ENCODE measurements at regions not wholly inside any gene's neighbourhood (a gene's known extent, or its start where the extent isn't known, plus 50 kb on each side); places are given as distances from the start of the nearest gene placed in this dataset.
A peak's percentile ranks its signal among the peaks of the same experiment; 100 is the strongest.

DNA sequence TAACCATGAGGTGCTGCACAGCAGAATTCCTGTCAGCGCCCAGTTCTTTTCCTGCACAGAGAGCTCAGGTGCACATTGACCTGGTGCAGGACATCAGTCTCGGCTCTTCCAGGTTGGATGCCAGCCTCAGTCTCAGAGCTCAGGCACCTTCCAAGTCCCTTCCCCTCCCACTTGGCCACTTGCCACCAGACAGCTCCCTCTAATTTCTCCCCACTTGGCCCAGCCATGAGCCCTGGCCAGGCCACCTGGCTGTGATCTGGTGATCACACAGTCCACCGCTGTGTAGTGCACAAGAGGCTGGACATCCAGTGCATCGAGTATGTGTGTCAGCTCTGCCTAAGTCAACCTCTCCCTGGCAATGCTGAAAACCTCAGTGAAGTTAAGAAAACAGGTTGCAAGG lies 336.6 kb upstream of the MYT1L start:
- Mint-ChIP-seq H3K4me1 (no peaks in the 10 kb centered on the region), H3K27ac (no peak overlapping the region), H3K4me3 (no peak overlapping the region), H3K9me3 (peaks cover 7% of the 10 kb centered on the region), H3K27me3 (peaks cover 9% of the 10 kb centered on the region), H3K36me3 (no peaks in the 10 kb centered on the region)
- no peak for ATAC-seq

DNA sequence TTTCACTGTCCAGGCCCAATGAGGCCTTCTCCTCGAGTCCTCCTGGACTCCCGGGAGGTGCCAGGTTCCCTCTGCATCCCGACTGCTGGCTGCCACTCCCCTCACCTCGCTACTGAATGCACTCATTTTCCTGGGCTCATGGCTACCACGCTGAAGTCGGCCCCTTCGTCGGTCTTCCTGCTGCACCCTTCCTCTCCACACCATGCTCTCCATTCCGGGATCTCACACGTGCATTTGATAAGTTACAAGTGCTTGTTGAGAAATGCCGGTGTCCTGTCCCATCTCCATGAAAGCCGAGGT lies 334.7 kb upstream of the MYT1L start:
- ATAC-seq: no peak
- H3K9me3 Mint-ChIP-seq: peaks cover 5% of the 10 kb centered on the region
- peaks cover 3% of the 10 kb centered on the region for H3K27me3 Mint-ChIP-seq
- H3K27ac Mint-ChIP-seq: no peak overlapping the region
- H3K4me1 Mint-ChIP-seq: no peaks in the 10 kb centered on the region
- H3K36me3 Mint-ChIP-seq: no peaks in the 10 kb centered on the region
- H3K4me3 Mint-ChIP-seq: no peak overlapping the region

DNA sequence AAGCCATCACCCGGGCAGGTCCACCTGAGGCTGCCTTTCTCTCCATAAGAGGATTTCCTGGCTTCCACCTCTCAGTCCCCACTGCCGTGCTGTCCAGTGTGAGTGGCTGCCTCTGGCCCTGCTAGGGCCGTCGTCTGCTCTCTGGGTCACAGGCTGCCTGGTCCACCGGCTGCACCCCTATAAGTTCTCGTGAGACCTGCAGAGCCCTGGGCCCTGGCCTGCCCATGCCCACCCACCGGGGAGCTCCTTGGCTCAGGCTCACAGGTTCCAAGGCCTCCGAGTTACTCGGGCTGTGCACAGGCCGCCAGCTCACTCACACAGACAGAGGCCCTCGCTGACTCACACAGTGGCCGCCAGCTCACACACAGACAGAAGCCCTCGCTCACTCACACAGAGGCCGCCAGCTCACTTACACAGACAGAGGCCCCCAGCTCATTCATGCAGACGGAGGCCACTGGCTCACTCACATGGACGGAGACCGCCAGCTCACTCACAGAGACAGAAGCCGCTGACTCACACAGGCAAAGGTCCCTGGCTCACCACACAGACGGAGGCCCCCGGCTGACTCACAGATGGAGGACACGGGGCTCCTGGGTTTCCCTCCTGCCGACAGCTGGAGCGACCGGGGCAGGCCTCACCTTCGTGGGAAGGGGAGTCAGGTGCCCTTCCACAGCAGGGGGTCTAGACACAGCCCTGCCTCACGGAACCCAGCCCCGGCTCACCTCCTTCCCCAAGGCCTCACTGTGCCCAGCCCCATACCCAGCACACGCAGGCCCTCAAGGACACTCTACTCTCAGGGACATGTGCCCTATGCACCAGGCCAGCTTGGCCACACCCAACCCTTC lies 334.1 kb upstream of the MYT1L start:
- Mint-ChIP-seq H3K4me1 (no peaks in the 10 kb centered on the region), H3K9me3 (peaks cover 9% of the 10 kb centered on the region), H3K27me3 (no peaks in the 10 kb centered on the region), H3K27ac (no peak overlapping the region), H3K4me3 (no peak overlapping the region), H3K36me3 (no peaks in the 10 kb centered on the region)
- ATAC-seq: peak; percentile 2

DNA sequence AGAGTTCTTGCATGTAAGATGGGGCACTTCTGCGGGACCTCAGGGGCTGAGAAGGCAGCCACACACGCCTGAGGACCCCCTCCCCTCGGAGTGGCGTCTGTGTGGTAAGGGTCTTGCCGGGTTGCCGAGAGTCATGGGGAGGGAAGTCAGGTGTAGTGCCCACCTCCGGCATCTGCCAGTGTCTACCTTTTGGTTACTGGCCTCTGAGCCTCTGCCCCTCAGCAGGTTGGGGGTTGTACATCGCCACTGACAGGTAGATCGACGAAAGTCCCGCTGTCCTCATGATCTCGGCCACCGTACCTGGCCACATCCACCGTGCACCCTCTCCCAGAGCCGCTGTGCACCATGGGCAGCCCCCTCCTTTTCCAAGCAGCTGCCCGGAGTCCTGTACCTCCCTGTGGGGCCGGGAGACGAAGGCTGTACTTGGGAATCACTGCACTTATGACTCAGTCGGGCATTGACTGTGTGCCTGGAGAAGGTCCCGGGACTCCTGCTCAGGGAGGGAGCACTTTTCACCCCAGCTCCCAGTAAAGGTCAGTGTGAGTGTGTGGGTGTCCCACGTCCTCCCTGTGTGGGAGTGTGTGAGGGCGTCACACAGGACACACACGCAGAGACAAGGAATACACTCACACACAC lies 332.4 kb upstream of the MYT1L start:
- H3K4me1 Mint-ChIP-seq: no peaks in the 10 kb centered on the region
- H3K27me3 Mint-ChIP-seq: no peaks in the 10 kb centered on the region
- ATAC-seq: no peak
- no peaks in the 10 kb centered on the region for H3K36me3 Mint-ChIP-seq
- peaks cover 17% of the 10 kb centered on the region for H3K9me3 Mint-ChIP-seq
- no peak overlapping the region for H3K4me3 Mint-ChIP-seq
- H3K27ac Mint-ChIP-seq: no peak overlapping the region

DNA sequence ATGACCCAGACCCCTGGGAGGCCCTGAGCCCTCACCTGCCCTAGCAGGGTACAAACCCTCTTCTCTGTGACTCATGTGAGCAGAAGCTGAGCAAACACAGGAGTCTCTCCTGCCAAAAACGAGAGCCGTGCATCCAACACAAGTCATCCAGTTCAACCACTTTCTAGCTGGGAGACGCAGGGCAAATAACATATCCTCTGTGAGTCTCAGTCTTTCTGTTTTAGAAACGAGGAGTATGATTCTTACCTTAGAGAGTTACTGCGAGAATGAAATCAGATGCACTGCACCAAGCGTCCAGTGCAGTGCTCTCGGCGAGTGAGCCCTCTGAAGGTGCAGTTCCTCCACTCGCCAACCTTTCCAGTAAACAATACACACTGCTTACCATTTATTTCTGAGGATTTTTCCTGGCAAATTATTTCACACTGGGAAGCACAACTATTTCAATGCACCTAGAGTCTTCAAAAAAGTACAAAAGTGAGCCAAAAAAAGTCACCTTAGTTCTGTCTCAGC lies 331.8 kb upstream of the MYT1L start:
- H3K9me3 Mint-ChIP-seq: peaks cover 21% of the 10 kb centered on the region
- H3K4me3 Mint-ChIP-seq: no peak overlapping the region
- H3K36me3 Mint-ChIP-seq: no peaks in the 10 kb centered on the region
- H3K27ac Mint-ChIP-seq: no peak overlapping the region
- H3K27me3 Mint-ChIP-seq: no peaks in the 10 kb centered on the region
- ATAC-seq: no peak
- H3K4me1 Mint-ChIP-seq: no peaks in the 10 kb centered on the region

DNA sequence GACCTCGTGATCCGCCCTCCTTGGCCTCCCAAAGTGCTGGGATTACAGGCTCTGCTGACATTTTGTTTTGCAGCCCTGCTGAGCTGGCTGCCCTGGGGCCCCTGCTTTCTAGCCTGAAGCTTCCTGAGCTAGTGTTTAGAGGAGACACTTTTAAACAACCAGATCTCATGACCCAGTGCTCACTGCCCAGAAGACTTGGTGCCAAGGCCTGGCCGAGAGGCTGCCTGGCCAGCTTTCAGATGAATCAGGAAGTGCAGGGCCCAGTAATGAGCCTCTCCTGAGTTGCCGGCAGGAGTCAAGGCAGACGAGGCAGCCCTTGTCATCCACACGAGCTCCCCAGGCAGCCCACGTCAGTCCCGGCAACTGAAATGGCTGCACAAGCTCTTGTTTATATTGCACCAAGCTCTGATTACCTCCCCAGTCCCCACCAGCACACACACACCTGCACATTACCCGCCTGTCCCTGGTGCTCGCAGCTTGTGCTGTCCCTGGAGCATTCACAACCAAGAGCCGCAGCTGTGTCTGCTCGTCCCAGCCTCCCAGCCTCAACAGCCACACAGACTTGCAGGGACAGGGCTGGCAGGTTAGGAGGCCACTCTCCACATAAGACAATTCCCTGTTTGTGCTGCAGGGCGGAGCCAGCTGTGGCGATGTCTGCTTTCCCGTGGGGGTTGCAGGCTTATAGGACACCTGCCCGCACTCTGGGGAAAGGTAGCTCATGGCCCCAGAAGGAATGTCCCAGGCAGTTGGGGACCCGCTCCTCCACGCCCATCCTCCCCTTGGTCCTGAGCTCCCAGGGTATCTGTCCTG lies 331.2 kb upstream of the MYT1L start:
- Mint-ChIP-seq H3K9me3 (peaks cover 21% of the 10 kb centered on the region), H3K4me1 (no peaks in the 10 kb centered on the region), H3K36me3 (no peaks in the 10 kb centered on the region), H3K27ac (no peak overlapping the region), H3K27me3 (no peaks in the 10 kb centered on the region), H3K4me3 (no peak overlapping the region)
- no peak for ATAC-seq

DNA sequence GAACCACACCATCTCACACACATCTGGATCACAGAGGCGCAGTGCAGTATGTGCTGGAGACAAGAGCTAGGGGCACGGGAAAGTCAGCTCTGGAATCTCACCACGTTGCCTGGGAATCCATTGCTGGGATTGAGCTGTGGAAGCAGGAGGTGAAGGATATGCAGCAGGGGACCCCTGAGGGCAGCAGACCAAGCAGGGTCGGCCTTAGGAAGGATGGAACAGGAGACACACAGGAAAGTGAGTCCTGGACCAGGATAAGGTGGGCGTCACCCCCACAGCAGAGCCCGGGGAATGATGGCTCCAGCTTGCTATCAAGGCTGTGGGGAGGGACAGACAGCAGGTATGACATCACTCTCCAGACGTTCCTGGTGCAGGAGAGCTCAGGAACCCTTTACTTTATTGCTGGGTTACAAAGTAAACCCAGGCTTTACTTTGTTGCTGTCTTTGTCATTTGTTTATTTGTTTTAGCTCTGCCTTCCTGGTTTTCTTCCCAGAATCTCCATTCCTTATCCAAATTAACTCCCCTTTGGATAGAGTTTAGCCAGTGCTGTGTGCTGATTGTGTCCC lies 329.8 kb upstream of the MYT1L start:
- Mint-ChIP-seq H3K4me3 (no peak overlapping the region), H3K36me3 (no peaks in the 10 kb centered on the region), H3K27ac (no peak overlapping the region), H3K9me3 (peaks cover 21% of the 10 kb centered on the region), H3K4me1 (no peaks in the 10 kb centered on the region), H3K27me3 (no peaks in the 10 kb centered on the region)
- ATAC-seq: no peak

DNA sequence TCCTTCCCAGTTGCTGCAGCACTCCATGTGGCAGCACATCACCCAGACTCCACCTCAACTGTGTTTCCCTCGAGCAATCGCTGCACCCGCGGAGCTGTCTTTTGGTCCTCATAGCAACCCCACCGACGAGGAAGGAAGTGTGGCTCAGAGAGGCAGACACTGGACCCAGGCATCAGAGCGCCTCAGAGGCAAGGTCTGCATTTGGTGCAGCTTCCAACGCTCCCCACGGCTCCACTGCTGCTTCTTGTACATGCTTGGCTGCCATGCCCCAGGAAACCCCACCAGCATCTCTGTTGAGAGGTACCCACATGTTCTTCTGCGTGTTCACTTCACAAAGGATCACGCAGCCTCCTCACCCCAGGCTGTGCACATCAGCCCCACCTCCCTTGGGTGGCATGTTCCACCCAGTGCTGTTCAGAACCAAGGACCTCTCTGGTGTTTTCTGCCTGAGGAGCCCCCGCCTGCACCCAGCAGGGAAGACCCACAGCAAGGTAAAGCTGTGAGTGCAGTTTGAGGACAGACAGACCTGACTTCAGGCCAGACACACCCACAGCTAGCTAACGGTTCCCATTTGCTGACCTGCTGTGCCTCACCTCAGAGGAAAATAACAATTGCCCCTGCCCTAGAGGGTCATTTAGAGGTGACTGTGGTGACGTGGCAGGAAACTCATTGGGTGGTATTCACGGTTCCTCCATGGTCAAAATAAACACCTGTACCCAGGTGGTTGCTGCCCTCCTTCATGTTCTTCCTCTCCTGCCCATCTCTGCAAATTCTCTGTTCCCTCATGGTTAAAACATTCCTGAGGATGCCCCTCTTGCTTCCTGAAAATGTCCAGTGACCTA lies 326.3 kb upstream of the MYT1L start:
- Mint-ChIP-seq H3K4me3 (no peak overlapping the region), H3K27ac (no peak overlapping the region), H3K27me3 (no peaks in the 10 kb centered on the region), H3K9me3 (peaks cover 18% of the 10 kb centered on the region), H3K36me3 (no peaks in the 10 kb centered on the region), H3K4me1 (no peaks in the 10 kb centered on the region)
- ATAC-seq: no peak

DNA sequence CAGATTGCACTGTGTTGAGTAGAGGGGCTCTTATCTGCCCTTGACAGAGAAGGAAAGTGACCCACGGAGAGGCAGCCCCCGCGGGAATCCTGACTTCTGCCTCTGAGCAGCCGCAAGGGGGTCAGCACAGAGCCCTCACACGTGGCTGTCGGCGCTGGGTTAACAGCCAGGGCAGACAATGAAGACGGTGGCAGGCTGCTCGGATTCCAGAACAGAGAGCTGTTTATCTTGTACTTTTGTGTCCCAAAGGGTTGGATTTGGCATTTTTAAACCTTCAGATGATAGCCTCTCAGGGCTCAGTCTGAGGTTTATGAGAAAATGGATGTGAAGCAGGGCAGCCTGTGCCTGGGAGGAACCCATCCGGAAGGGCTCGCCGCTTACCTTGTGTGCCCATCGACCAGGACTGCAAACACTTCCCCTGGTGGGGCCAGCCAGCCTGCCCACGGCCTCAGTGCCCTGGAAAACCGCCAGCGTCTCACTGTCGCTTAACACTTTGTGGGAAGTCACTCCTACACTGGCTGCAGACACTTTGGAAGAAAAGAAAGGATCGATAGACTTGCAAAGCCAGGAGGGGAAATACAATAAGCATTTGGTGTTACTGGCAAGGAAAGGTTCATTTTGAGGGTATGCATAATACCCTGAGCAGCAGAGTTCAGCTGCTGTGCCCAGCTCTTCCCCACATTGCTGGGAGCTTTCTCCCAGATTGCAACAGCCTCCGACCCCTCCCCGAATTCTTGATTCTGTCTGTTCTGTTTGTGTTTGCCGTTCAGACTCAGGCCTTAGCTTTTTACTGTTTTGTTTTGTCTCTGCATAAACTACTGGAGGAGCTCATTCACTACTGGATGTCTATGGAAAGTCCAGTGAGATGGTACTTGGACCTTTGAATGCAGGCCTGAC lies 325.3 kb upstream of the MYT1L start:
- no peaks in the 10 kb centered on the region for H3K27me3 Mint-ChIP-seq
- no peak overlapping the region for H3K27ac Mint-ChIP-seq
- H3K9me3 Mint-ChIP-seq: peaks cover 25% of the 10 kb centered on the region
- no peak for ATAC-seq
- no peaks in the 10 kb centered on the region for H3K36me3 Mint-ChIP-seq
- H3K4me1 Mint-ChIP-seq: no peaks in the 10 kb centered on the region
- H3K4me3 Mint-ChIP-seq: no peak overlapping the region

DNA sequence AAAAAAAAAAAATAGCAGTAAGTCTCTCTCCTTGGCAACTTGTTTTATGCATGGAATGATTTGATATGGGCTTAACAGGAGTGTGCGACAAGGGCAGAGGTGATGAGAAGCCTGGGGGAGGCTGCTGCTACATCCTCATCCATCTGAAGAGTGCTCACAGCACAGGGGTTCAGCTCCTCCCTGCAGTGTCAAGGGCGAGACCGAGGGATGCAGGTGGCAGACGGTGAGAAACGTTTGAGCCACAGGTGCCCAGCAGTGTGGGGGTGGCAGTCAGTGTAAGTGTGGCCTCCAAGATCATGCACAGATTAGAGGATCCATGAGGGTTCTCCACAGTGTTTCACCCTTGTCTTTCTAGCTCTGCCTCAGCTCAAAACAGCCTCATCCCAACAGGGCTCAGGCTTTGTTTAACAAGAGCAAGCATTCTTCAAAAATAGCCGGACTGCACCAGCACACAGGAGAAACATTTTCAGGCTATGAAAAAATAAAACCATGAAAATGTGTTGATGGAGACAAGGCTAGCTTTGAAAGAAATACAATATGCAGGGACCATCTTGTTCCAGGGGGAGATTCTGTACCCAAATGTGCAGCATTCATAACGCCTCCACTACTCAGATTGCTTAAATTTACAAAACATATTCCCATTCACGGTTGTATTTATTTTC lies 324.5 kb upstream of the MYT1L start:
- ATAC-seq: no peak
- H3K27me3 Mint-ChIP-seq: no peaks in the 10 kb centered on the region
- no peaks in the 10 kb centered on the region for H3K4me1 Mint-ChIP-seq
- no peaks in the 10 kb centered on the region for H3K36me3 Mint-ChIP-seq
- peaks cover 22% of the 10 kb centered on the region for H3K9me3 Mint-ChIP-seq
- no peak overlapping the region for H3K27ac Mint-ChIP-seq
- H3K4me3 Mint-ChIP-seq: no peak overlapping the region

DNA sequence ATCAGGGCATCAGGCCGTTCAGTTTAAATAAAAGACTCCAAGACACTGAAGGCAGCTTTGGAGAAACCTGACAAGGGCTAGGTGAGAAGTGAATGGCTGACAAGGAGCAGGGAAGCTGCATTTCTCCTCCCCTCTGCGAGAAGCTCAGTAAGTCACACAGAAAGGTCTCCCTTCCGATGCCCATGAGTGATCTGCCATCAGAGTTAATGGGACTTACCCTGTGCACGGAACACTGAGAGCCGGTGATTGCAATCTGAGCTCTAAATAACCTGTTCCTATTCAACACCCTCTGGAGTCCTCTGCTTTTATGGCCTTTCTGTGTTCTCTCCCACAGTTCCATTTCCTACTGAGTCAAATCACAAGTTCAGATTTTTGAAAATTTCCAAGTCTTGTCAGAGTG lies 322.2 kb upstream of the MYT1L start:
- no peak overlapping the region for H3K27ac Mint-ChIP-seq
- H3K4me3 Mint-ChIP-seq: no peak overlapping the region
- ATAC-seq: no peak
- H3K9me3 Mint-ChIP-seq: peaks cover 8% of the 10 kb centered on the region
- H3K36me3 Mint-ChIP-seq: no peaks in the 10 kb centered on the region
- H3K4me1 Mint-ChIP-seq: no peaks in the 10 kb centered on the region
- peaks cover 8% of the 10 kb centered on the region for H3K27me3 Mint-ChIP-seq

DNA sequence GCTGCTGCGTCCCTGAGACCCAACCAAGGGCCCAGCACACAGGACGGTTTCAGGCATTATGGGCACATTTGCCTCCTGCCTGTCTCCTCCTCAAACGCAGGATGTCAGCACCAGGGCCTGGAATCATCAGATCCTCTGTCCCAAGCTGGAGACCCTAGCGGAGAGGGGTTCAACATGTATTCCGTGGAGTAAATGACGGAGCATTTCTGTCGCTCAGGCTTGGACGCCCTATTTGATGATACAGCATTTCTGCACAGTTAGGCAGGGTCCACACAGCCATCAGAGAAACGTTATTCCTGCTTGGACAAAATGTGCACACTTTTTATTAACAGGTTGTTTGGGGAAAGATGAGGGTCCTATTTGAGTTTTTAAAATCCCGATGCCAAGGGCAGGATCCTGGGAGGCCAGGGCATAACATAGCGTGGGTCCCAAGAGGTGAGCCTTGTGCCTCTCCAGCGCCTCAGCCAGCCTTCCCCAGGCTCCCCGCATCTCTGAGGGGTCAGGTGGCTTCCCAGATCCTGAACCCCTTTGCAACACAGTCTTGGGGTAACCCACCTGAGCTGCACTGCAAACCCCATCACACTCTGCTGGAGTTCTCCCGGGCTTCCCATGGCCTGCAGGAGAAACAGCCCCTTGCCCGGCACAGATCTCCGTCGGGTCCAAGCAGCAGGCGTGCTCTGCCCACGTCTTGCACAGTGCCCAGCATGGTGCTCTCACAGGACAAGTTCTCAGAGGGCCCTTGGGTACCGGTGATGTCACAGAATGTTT lies 319.7 kb upstream of the MYT1L start:
- Mint-ChIP-seq H3K27ac (no peak overlapping the region), H3K36me3 (no peaks in the 10 kb centered on the region), H3K9me3 (peaks cover 7% of the 10 kb centered on the region), H3K4me3 (no peak overlapping the region), H3K27me3 (peaks cover 8% of the 10 kb centered on the region), H3K4me1 (no peaks in the 10 kb centered on the region)
- no peak for ATAC-seq

Measured in stimulated activated memory B cell treated with anti-CD40 and anti-IgM and Interleukin-4, amounts not matched to agents 10 μg/mL and 1 μg/mL and 100 μg/mL, for 72 hours (primary cell).